HG02973 (cell line): ENCODE measurements at regions not wholly inside any gene's neighbourhood (a gene's known extent, or its start where the extent isn't known, plus 50 kb on each side); places are given as distances from the start of the nearest gene placed in this dataset.
"Not testable (repeated sequence)": the region's sequence is repeated elsewhere in the genome, so short reads cannot be mapped to it uniquely, and the experiment has no call there.

ENCODE experiments used
- ATAC-seq: cut with Tn5 transposase; IDR thresholded peaks from one replicate; pipeline ENCODE4 v1.9.1; 2021; ENCODE audit warnings: moderate library complexity; ENCODE audit not compliant: unreplicated experiment

- no peak for ATAC-seq
Measured at GRCh38 chr9:102405218-102405867, 589.8 kb upstream of the CYLC2 start.

DNA sequence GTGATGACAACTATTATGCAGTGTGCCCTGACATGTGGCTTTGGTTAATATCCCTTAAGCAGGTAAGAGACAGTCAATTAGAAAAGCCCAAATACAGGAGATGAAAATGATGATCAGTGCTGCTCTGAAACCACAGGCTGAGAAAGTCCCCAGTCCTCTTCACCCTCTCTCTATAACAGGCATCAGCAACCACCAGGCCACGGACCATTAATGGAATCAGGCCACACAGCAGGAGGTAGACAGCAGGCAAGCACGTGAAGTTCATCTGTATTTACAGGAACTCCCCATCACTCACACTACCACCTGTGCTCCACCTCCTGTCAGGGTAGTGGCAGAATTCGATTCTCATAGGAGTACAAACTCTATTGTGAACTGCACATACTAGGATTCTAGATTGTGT lies 591.6 kb upstream of the CYLC2 start:
- ATAC-seq = no peak

DNA sequence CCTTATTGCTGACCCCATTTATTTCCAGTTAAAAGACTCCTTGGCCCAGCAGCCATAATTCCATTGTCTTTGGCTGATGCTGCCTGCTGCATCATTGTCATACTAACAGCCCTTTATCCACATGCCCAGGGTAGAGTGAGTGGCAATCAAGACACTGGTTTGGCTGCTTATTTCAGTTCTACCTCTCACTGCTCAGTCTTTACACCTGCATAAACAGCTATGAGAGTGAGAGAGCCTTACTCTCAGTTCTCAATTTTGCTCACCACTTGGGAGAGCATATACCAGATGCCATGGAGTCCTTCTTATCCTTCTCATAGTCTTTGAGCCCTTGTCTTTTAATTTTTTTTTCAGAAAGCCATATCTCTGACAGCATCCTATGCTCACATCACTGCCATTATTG lies 596.9 kb upstream of the CYLC2 start:
- no peak for ATAC-seq

DNA sequence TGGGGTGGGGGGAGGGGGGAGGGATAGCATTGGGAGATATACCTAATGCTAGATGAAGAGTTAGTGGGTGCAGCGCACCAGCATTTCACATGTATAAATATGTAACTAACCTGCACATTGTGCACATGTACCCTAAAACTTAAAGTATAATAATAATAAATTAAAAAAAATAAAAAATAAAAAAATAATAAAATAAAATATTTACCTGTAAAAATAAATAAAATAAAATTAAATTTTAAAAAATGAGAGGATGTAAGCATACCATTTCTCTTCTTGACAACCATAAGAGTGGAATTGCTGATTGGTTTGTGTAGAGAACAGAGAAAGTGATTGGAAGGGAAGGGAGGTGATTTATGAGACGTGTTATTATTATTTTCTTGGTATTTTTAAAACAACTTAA lies 609.5 kb upstream of the CYLC2 start:
- not testable (repeated sequence) for ATAC-seq

DNA sequence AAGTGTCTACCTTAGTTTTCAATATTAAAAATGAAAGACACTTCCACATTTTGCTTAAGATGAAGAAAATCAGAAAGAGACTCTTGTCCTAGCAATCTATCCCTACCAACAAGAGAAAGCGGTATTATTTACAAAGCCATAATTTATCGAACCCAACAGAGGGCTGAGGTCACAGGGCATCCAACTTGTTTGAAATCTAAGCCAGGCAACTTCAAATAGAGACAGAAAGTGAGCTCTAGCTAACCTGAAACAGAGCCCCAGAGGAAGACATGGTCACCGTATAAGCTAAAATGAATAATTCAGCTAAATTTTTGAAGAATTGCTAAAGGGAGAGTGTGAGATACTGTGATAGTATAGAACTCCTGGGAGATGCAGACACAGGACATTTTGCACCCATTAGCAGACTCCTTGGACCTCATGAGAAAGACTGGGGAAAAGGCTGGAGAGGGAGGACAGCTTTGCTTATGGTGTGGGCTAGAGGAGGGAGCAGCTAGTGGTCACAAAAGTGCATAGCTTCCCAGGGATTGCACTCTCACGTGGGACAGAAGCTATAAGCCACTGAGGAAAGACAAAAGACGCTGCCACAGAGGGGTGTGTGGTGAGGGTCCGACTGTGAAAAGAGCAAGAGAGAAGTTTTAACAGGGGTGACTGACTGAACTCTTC lies 624.2 kb upstream of the GRIN3A start:
- no peak for ATAC-seq

DNA sequence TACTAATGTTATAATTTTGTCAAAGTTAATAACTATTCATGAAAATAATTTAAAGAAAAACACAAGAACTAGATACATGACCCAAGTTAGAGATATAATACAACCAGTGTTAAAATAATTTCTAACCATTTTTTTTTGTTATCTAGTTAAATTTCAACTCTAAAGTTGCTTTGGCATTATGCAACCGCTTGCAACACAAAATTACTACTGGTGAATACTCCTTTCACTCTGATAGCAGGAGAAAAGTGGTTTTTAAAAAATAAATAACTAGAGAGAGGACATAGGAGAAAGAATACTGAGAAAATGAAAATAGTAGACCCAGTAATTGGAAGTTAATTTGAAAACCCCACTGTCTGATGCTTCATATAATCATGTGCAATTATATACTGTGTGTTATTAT lies 622.4 kb upstream of the GRIN3A start:
- ATAC-seq = no peak

DNA sequence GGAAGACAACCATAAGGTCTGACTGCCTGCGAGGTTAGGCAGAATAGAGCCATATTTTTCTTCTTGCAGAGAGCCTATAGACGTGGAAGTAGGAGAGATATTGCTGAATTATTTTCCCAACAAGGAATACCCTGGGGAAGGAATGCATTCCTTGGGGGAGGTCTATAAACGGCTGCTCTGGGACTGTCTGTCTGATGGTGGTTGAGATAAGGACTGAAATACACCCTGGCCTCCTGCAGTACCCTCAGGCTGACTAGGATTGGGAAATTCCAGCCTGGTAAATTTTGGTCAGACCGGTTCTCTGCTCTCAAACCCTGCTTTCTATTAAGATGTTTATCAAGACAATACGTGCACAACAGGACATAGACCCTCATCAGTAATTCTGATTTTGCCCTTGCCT lies 617.5 kb upstream of the GRIN3A start:
- ATAC-seq = no peak

DNA sequence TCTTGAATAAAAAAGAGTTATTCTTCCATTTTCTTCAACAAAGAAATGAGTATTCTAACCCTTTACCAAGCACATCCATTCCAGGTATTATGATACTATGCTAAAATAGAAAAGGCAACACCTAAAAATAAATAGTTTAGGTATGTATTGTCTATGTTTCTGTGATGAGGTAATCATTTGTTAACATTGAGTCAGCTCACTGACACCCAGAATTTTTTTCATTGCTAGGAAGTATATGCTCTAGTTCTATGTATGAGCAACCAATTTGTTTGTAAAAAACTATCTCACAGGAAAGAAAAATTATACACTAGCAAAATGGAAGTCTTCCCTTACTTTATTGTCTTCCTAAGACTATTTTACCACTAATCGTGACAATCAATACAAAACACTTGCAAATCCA lies 615.6 kb upstream of the GRIN3A start:
- ATAC-seq = no peak

- ATAC-seq = not testable (repeated sequence)
Measured at GRCh38 chr9:102337471-102337870, 599.0 kb upstream of the GRIN3A start.

DNA sequence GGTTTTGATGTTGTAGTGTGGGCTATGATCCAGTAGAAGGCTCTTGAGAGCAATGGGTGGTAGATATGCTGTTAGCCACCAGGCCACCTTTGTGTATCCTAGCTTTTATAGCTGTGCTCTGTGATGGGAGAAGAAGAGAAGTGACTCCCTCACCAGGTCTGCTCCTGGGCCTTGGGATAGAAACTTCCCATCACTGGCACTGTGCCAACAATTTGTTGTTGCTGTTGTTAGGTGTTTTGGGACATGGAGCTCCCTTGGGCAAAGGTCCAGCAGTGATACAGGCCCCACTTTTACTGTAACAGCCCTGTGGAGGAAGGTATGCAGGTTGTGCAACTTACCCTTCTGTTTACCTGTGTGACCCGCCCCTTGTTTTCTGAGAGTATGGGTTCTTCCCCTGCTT lies 570.9 kb upstream of the GRIN3A start:
- no peak for ATAC-seq

DNA sequence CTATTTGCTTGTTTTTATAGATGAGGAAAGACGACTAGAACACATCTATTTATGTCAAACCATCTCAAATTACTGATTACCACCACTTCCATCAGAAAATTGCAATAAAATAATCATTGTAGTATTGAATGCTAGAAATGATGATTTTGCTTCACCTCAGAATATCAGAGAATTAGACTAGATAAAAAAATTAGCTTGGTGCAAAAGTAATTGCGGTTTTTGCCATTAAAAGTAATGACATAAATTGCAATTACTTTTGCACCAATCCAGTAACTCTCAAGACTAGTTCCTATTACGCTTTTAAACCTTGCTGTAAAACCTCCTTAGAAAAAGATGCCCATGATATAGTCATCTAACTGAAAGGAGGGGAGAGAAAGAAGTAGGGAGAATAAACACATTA lies 556.7 kb upstream of the GRIN3A start:
- no peak for ATAC-seq

DNA sequence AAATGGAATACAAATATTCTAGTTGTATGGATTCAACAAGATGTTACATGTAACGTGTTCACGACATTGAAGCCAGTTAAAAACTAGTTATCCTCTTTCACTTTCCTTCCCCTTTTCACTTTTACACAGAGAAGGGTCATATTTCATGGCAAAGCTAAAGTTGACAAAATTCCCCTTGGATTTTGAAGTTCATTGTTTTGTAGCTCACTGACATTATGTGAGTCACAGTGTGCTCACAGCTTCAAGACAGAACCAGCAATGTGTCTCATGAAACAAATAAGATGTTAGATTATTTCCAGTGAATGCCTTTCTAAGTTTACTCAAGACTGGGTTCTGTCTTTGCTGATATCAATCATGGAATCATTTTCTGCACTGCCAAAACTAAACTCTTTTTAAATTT lies 535.5 kb upstream of the GRIN3A start:
- ATAC-seq = no peak

DNA sequence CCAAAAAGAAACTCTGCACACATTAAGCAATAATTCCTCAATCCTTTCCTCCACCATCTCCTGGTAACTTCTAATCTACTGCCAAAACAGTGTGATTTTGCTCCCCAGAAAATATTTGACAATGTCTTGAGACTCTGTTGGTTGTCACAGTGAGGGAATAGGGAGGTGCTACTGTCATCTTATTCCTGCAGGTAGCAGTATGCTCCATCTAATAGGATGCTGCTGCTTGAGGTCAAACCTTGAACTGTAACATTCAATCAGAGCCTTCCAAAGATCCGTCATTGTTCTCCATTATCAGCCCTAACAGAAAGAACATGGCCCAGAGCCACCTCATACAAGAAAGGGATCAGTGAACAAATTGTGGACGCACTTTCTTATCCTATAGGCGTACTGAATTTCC lies 514.7 kb upstream of the GRIN3A start:
- ATAC-seq = no peak

- no peak for ATAC-seq
Measured at GRCh38 chr9:102244916-102245315, 506.5 kb upstream of the GRIN3A start.

DNA sequence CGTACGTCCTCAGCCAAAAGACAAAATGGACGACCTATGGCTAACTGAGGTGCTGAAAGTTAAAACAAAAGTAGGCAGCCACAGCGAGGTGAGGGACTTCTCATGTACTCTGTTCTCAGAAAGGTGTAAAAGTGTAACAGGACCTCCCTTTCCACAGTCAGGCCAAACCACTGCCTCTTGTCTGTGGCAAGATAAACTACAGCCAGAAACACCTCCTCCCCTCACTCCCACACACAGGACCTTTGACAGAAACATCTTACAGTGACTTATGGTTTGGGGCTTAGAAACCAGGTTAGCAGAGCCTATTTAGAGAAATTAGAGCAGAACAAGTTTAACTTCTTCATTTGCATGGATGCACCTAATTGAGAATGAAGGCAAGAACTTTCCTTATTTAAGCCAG lies 499.1 kb upstream of the GRIN3A start:
- ATAC-seq = no peak

DNA sequence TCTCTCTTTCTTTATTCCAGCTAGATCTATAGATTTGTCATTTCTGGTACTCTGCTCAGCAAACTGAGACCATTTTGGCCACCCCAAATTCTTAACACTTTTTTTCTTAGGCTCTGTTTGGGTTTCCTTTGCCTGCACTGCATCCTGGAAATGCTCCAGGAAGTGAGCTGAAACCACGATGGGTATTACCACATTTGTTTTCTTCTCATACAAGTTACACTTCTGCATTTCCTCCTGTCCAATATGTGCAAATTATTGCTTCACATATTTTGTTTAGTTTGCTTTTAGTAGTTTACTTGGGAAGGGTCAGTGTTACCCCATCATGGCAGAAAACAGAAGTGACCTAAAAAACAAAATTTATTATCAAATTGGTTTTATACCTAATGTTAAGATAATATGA lies 498.6 kb upstream of the GRIN3A start:
- no peak for ATAC-seq

DNA sequence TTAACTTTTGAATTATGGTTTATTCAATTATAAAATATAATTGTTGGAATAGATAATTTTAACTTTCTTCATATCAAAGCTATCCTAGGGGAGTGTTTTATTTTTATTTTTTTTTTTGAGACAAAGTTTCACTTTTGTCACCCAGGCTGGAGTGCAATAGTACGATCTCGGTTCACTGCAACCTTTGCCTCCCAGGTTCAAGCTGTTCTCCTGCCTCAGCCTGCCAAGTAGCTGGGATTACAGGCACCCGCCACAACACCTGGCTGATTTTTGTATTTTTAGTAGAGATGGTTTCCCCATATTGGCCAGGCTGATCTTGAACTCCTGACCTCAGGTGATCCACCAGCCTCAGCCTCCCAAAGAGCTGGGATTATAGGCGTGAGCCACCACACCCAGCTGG lies 489.0 kb upstream of the GRIN3A start:
- not testable (repeated sequence) for ATAC-seq

DNA sequence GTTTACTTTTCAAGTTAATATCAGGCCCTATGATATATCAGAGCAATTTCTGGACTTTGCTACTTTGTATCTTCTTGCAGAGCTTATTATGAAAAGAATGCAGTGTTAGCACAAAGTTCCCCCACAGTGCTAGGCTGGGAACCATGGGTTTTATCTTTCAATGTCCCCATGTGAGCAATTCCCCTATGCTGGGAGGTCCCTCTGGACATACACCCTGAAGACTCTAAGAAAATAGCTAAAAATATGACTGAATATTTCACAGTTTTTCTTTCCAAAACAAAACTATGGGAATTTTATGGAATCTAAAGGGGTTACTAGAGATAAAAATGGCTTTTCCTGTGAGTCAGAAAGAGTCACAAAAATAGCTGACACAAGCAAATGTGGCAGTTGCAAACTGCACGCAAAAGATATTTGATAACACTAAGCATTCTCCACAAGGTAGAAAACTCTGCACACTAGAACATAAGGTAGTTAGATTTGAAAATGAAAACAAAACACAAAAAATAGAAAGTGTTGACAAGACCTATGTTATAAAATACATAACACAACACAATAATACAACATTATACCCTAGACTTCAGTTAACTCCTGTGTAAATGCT lies 487.5 kb upstream of the GRIN3A start:
- no peak for ATAC-seq

DNA sequence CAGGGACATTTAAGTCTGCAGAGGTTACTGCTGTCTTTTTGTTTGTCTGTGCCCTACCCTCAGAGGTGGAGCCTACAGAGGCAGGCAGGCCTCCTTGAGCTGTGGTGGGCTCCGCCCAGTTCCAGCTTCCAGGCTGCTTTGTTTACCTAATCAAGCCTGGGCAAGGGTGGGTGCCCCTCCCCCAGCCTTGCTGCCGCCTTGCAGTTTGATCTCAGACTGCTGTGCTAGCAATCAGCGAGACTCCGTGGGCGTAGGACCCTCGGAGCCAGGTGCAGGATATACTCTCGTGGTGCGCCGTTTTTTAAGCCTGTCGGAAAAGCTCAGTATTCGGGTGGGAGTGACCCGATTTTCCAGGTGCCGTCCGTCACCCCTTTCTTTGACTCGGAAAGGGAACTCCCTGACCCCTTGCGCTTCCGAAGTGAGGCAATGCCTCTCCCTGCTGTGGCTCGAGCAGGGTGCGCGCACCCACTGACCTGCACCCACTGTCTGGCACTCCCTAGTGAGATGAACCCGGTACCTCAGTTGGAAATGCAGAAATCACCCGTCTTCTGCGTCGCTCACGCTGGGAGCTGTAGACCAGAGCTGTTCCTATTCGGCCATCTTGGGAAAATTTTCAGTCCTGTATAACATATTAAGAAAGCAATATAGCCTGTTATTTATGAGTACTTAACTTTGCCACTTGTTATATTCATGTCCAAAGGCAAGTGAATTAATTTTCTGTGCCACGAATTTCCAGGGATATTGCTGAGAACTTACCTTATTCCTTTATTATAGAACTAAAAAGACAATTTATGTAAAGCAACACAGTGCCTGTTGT lies 485.1 kb upstream of the GRIN3A start:
- not testable (repeated sequence) for ATAC-seq

DNA sequence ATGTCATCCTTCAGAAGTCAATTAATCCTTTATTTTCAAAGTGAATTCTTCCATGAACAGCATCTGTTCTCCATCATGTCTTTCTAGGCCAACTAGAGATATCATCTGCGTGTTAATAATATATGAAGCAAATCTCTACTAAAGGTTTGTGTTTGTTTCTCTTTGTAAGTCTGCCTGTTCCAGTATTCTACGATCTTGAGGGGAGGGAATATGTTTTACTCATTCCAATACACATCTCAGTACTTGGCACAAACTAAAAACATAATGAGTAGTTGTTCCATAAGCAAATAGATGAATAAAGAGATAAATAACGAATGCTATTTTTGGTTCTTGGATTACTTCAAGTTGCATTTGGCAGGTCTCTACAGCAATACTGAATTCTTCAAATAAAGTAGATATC lies 470.7 kb upstream of the GRIN3A start:
- ATAC-seq = no peak

DNA sequence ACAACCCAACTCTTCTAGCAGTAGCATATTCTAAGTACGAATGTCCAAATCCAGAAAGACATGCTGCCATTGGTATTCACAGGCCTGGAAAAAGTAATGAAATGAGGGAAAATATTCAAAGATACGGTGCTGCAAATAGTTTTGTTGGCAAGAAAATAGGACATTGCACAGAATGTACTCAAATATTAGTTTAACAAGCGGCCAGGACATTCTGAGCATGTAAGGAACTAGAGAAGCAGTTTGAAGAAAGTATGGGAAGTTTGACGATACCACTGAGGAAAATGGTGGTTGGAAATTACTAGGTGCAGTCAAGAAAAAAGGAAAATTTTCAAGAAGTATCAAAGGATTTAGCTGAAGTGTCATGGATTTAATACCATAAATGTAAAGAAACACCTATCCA lies 468.0 kb upstream of the GRIN3A start:
- ATAC-seq = no peak

GRCh38 chr9:102205251-102205650 lies 466.8 kb upstream of the GRIN3A start:
- ATAC-seq = no peak
